Stimulated activated CD8-positive, alpha-beta memory T cell treated with anti-CD3 and anti-CD28 coated beads, Interleukin-7, amount 100 ng/mL, for 24 hours (primary cell): ENCODE measurements at regions not wholly inside any gene's neighbourhood (a gene's known extent, or its start where the extent isn't known, plus 50 kb on each side); places are given as distances from the start of the nearest gene placed in this dataset.
"Not testable (repeated sequence)": the region's sequence is repeated elsewhere in the genome, so short reads cannot be mapped to it uniquely, and the experiment has no call there.

ENCODE experiments used
- DNase-seq: peaks from one replicate; pipeline ENCODE4 v3.0.0-alpha.2; 2020; ENCODE audit warnings: low read depth

DNA sequence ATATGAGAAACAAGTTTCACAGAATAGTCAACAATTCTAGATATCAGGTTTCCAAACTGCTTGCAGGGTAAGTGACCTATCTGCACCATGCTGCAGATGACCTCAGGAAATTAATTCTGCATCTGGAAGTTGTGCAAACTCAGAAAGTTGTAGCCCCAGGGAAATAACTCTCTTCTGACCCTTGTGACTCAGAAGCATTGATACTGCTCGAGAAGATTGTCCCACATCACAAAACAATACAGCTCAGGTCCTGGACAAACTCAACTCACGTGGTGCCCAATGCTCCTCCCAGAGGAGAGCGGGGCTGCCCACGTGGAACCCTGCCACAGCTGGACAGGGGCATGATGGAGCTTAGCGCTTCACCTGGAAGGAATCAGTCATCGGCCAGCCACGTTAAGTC is 221.9 kb upstream of the LRRC61 start:
- DNase-seq, result not testable (repeated sequence)

DNA sequence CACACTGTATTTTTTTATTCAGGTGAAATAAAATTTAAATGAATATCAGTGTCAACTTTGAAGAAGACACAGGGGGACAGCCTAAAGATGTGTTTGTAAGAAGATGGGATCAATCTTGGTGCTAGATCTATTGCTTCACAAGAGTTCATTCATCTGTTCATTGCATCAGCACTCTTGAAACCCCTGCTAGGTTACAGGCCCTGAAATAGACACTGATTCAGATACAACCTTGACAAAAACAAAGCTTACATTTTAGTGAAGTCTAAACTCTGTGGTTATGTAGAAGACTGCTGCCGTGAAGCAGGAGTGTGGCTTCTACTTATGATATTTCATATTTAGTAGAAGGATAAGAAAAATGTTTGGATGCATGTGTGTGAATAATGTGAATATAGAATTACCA is 215.9 kb upstream of the LRRC61 start:
- not testable (repeated sequence) for DNase-seq

DNA sequence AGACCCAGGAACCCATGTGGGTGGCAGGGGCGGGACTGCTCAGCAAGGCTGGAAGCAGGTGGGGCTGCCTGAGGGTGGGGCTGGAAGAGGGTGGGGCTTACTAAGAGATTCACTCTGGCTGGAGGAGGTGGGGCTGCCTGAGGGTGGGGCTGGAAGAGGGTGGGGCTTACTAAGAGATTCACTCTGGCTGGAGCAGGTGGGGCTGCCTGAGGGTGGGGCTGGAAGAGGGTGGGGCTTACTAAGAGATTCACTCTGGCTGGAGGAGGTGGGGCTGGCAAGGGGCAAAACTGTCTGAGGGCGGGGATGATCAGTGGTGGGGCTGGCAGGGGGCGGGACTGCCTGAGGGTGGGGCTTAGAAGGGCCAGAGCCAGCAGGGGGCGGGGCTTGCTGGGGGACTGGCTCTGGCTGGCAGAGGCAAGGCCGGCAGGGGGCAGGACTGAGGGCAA is 212.8 kb upstream of the LRRC61 start:
- DNase-seq, result not testable (repeated sequence)

DNA sequence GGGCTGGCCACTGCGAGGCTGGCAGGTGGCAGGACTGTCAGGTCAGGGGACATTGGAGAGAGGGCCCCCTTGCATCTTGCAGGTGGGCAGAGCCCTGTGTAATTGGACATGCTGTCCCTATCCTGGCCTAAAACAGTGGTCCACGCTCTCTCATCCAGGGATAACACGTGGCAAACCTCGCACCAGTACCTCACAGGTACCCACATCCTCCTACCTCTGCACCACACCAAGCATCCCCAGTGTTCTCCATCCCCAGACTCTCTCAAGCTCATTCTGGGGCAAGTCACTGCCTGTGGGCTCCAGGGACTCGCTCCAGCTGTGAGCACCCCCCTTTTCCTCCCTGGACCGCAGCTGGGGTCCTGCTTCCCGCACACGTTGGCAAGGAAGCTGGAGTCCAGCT is 212.3 kb upstream of the LRRC61 start:
- DNase-seq, result not testable (repeated sequence)

DNA sequence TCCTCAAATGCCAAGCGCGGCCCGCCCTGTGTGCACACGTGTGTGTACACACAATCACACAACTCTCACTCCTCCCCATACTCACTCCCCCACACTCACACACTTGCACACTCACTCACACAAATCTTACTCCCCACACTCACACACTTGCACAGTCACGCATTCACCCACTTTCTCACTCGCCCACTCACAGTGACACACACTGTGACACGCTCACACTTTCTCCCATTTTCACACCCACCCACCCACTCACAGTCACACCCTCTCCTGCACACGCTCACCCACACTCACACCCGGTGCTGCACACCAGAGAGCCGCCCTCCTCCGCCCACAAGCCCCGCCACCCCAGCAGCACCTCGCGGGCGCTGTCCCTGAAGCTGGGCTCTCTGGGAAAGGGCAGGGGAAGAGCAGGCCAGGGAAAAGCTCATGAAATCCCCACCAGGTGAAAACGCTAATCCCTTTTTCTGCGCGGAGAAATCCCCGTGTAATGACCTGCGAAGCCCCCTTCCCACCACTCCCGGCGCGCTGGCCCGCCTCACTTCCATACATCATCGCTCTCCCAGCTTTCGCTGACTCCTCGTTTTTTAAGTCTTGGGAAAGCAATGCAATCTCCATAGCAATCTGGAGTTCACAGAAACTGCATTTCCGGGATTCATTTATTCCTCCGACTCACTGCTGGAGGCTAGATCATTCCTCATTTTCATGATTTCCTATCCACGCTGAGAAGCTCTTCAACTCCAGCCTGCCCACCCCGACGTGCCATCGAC is 211.6 kb upstream of the LRRC61 start:
- not testable (repeated sequence) for DNase-seq

DNA sequence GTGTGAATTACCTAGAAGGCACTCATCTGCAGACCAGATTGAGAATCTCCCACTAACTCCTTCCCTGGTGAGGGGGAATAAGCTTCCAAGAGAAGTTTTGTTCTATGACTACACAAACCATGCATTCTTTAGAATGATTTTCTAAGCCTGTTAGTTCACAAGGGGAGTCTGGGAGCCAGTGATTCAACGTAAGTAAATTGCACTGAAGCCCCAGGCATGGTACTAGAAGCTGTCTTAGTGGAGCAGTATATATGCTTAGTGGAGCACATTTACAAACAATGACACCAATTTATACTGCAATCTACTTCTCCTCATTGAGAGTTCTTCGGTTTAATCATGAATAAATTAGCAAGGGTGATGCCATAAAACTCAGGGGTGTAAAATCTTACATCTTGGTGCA is 209.9 kb upstream of the LRRC61 start:
- not testable (repeated sequence) for DNase-seq

DNA sequence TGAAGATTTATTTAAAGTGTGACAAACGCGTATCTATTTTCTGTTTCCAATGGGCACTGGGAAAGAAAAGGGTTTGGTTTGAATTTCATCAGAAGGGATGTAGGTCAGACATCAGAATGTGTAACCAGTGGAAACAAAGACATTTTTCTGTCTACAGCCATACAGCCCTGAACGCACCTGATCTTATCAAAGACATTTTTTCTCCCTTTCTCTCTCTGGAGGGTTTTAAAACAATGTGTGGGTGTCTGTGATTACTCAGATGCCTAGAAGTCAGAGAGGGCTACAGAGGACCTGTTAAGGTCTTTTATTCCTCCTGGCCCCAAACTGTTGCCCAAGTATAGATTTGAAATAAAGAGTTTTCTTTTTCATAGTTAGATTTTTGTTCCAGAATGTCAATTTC is 208.6 kb upstream of the LRRC61 start:
- DNase-seq, result not testable (repeated sequence)

DNA sequence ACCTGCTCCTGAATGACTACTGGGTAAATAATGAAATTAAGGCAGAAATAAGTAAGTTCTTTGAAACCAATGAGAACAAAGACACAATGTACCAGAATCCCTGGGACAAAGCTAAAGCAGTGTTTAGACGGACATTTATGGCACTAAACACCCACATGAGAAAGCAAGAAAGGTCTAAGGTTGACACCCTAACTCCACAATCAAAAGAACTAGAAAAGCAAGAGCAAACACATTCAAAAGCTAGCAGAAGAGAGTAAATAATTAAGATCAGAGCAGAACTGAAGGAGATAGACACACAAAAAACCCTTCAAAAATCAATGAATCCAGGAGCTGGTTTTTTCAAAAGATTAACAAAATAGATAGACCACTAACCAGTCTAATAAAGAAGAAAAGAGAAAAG is 203.2 kb upstream of the LRRC61 start:
- DNase-seq, result not testable (repeated sequence)

DNA sequence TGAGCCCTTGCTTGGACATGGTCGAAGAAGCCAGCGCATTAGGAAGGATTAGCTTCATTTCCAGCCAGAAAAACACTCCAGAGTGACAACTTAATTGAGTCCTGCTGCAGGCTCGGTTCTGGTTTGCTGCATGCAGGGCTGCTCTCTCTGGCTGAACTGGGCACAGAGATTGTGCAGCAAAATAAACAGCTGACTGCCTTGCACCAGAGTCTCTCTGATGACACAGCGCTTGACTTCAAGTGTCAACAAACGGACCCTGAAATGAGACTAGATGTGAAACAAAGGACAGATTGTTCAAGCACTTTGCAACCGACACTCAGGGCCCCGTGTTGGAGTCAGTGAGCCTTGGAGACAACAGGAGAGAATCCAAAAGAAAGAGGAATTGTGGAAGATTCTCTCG is 197.3 kb upstream of the LRRC61 start:
- DNase-seq, result not testable (repeated sequence)

DNA sequence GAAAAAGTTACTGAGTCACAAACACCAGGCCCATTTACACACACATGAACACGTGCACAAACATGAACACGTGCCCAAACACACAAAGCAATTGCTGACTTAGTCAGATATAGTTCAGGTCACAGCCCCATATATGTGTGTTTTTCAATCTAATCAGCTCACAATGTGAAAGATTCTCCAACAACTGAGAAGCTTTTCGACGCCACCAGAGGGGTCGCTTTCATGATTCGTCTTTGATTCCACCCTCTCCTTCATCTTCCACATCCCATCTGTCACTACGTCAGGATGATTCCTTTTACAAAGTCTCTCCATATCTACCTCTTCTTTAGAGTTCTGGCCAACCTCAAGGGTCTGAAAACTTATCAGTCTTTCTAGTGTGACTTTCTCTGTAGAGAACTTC is 188.7 kb upstream of the LRRC61 start:
- DNase-seq, result not testable (repeated sequence)

DNA sequence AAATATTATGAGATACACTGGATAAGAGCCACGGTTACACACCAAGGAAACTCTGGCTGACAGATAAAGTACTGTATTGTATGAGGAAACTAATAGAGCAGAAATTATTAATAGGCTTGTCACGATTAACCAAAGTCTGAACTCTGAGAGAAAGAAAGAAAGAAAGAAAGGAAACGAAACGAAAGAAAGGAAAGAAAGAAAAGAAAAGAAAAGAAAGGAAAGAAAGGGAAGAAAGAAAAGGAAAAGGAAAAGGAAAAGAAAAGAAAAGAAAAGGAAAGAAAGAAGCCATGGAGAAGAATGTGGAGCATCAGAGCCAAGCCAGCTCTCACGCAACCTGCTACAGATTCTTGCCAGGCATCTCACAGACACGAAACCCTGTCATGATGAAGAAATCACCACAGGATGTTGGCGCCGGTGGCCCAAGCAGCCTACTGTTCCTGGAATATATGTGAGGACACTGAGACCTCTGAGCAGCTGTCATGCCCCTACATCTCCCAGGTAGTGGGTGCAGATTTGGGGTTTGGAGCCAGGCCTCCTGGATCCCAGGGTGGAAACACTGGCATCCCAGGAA is 187.4 kb upstream of the LRRC61 start:
- DNase-seq, result not testable (repeated sequence)

DNA sequence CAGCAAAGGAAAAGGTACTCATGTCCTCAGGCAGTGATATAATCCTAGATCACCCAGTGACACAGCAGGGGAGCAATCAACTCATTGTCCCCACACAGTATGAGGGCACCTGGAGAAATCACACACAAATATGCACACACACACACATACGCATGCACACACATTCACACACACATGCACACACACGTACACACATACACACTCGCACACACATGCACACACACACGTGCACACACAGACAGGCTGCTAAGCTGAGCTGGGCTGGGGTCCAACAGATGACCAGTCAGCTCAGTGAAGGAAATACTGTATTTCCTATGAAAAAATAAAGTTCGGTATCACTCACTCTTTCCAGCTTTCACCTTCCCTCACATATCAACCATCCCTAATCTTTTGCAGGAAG is 183.3 kb upstream of the LRRC61 start:
- not testable (repeated sequence) for DNase-seq

DNA sequence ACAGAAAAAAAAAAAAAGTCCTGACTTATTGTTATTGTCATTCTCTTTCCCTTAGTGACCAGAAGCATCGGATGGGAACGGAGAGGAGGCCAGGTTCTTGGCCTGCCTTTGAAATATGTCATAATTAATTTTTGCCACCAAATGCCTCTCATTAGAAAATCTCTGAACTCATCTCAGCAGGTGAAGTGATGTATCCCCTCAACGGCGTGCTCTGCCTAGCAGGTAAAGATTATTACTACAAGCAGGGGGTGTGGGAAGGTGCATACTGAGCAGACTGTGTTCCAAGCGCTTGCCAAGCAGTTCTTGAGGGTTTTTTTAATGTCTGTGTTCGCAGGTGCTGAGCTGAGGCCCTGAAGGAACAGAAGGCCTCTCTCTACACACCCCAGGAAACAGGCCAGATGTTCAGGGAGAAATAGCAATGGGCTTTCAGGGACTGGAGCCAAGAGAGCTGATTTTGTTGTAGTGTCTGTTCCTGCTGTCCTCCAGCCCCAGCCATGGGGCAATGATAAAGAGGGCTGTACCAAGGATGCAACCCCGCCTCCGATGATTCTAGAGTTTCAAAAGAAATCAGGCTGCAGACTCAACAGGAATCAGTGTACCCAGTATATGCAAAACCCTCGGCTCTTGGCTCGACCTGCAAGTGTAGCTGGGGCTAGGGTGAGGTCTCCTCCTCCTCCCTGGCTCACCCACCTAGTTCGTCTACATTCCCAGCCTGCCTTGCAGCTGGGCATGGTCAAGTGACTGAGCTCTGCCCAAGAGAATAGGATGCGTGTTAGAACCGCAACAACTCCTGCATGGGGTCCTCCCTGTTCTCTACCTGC is 181.4 kb upstream of the LRRC61 start:
- not testable (repeated sequence) for DNase-seq

DNA sequence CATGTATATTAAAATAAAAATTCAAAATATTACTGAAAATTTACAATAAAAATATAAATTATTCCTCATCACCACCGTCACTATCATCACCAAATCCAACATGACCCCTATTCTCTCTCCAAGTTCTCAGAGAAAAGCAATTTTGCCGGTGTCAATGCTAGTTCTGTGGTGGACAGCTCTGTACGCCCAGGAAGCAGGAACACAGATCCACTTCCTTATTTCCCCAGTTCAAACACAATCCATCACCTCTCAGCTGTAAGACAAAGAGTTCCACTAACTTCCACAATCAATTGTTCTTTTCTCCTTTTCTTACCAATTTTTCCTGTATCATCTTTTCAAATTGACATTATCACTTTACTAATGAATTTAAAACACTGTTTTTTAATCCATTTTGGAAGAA is 177.0 kb upstream of the LRRC61 start:
- DNase-seq, result not testable (repeated sequence)

DNA sequence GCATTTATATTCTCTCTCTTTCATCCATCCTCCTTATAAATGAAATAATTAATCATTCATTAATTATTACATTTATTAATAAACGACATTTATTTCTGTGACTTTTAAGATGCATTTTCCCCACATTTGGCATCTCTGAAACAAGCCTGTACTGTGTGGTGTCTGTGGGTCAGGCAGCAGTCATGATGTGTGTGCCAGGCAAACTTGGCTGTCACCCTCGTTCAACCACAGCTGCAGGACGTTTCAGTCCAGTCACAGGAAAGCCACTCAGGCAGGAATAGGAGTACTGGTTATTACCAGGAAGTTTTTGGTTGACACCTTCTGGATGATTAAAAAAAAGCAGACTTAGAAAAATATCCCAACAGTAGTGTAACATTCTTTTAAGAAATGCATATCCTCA is 175.6 kb upstream of the LRRC61 start:
- DNase-seq, result not testable (repeated sequence)

DNA sequence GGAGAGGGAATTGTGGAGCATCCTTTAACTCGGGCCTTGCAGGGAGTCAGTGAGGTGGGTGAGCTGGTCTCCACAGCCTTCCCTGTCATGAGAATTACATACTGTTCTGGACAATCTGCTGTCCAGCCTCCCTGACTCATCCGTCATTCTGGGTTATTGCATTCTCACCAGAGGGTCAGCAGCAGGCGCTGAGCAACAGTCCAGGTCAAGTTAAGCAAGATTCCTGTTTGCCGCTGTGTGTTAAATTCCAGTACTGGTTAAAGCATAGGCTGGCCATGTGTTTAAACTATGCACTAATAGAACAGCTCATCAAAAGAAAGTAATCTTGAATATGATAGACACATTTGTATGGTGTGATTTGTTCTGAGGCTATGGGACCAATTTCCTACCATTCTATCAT is 167.1 kb upstream of the LRRC61 start:
- not testable (repeated sequence) for DNase-seq

DNA sequence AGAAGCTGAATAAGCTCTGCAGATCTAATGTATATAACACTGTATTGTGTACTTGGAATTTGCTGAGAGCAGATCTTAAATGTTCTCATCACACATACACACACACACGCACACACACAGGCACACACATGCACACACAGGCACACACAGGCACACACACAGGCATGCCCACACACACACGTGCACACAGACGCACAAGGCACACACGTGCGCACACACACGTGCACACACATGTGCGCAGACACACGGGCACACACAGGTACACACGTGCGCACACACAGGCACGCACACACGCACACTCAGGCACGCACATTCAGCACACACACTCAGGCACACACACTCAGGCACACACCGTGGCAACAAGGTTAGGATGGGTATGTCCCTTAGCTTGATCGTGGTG is 164.5 kb upstream of the LRRC61 start:
- DNase-seq, result not testable (repeated sequence)

DNA sequence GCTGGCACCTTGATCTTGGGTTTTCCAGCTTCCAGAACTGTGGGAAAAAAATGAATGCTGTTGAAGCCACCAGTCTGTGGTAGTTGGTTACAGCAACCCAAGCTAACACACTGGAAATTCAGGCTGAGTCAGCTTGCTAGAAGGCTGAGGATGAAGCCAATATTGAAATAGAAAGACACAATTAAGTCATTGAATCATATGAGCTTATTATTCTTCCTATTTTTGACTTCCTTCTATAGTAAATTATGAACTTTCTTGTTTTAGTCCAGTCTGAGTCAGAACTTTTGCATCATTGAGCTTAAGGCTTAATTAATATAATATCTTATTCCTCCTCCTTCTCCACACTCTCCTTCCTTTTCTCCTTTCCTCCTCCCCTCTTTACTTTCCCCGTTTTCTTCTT is 153.6 kb upstream of the LRRC61 start:
- DNase-seq, result not testable (repeated sequence)

DNA sequence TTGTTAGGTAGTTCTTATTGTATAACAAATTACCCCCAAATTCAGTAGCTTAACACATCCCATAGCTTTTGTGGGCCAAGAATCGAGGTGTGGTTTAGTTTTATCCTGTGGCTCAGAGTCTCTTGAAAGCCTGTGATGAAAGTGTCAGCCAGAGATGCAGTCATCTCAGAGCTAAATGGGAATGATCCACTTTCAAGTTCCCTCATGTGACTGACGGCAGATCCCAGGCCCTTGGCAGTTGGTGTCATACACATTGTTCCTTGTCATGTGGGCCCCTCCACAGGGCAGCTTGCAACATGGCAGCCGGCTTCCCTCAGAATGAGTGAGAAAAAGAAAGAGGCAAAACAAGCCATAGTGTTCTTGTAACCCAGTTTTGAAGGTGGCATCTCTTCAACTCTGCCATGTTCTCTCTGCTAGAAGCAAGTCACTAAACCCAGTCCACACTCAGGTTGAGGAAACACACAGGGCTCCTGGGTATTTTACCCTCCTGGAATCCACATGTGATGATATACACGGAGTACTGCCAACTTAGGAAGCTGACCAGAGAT is 153.1 kb upstream of the LRRC61 start:
- DNase-seq, result not testable (repeated sequence)

DNA sequence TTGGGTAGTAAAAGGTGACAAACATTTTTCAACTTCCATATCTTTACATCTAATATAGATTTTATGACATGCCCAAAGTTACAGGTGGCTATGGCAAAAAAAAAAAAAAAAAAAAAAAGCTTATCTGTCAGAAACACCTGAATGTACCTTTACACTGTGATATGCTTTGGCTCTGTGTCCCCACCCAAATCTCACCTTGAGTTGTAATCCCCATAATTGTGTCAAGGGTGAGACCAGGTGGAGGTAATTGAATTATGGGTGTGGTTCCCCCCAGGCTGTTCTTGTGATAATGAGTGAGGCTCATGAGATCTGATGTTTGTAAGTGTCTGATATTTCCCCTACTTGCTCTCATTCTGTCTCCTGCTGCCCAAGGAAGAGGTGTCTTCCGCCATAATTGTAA is 139.6 kb upstream of the LRRC61 start:
- not testable (repeated sequence) for DNase-seq

DNA sequence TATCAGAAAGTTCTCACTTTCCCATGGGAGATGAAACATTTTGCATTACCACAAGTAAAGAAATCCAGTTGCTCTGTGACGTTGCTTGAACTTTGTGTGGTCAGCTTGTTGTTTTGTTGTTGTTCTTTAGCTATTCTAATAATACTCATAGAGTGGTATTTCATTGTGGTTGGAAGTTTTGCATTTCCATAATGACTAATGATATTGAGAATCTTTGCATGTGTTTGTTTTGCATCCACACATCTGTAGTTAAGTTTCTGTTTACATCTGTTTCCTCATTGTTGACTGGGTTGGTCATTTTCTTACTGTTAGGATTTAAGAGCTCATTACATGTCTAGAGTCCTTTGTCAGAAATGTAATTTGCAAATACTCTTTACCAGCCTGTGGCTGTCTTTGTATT is 133.2 kb upstream of the LRRC61 start:
- DNase-seq, result not testable (repeated sequence)

DNA sequence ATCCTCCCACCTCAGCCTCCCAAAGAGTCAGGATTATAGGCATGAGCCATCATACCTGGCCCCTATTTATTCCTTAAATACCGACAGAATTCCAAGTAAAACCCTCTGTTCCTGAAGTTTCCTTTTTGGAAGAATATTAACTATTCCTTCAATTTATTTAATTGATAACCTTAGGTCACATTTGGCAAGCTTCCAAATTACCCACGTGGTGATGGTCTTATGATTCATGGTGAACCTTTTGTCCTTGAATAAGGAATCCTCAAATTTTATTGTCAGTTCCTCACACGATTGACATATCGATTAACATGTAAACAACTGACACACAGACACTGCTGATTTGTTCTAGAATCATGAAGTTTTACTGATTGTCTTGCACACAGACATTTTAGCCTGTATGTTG is 130.6 kb upstream of the LRRC61 start:
- not testable (repeated sequence) for DNase-seq
